ENCODE measurements at regions not wholly inside any gene's neighbourhood (a gene's known extent, or its start where the extent isn't known, plus 50 kb on each side); places are given as distances from the start of the nearest gene placed in this dataset.
"Not testable (repeated sequence)": the region's sequence is repeated elsewhere in the genome, so short reads cannot be mapped to it uniquely, and the experiment has no call there.

DNA sequence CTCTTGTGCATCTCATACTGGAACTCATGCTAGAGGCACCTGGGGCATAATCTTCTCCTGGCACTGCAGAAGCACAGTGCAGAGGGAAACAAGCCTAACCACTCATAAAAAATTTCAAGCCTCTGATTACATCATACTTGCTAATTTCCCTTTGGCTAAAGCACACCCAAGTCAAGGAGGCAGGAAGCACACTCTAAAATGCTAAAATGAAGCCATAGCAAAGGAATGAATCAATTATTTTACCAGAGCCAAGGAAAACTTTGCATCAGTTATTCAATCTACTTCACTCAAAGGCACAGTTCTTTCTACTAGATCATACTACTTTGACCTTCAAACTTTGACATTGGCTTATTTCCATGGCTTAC, 79.6 kb upstream of the SPOPL start:
- no peak for TF ChIP-seq CTCF (IDR thresholded peaks at IDR 0.05; ENCODE audit: low read depth, low read length)
- Histone ChIP-seq H3K9me3 (ENCODE audit: low read depth) (no peaks in the 10 kb centered on the region), H3K4me3 (no peak overlapping the region), H3K27ac (no peak overlapping the region), H3K4me1 (ENCODE audit: low read depth) (no peaks in the 10 kb centered on the region), H3K27me3 (no peaks in the 10 kb centered on the region), H3K36me3 (no peaks in the 10 kb centered on the region)
- DNase-seq (ENCODE audit: low read depth in 1 of 2, low spot score in 1 of 2): peak in 1 of 2 donors; percentile 66

DNA sequence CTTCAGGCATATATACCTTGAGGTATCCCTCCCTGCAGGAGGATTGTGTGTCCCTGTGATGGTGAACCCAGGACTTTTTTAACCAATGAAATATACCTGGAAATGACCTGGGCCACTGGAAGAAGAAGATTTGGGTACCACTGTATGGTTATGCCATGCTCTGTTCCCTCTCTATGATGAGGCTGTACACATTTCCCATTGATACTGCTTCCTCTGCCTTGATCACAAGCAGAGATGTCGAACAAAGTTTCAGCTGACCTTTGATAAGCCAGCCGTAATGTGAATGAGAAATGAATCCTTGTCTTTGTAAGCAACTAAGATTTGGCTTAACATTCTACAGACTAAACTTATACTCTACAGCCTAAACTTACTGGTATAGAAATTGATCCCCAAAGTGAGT, 78.4 kb upstream of the SPOPL start:
- Histone ChIP-seq H3K4me1 (ENCODE audit: low read depth) (no peaks in the 10 kb centered on the region), H3K27me3 (no peaks in the 10 kb centered on the region), H3K36me3 (no peaks in the 10 kb centered on the region), H3K27ac (no peak overlapping the region), H3K4me3 (no peak overlapping the region), H3K9me3 (ENCODE audit: low read depth) (no peaks in the 10 kb centered on the region)
- no peak for TF ChIP-seq CTCF (IDR thresholded peaks at IDR 0.05; ENCODE audit: low read depth, low read length)
- no peak for DNase-seq (ENCODE audit: low read depth in 1 of 2, low spot score in 1 of 2)

DNA sequence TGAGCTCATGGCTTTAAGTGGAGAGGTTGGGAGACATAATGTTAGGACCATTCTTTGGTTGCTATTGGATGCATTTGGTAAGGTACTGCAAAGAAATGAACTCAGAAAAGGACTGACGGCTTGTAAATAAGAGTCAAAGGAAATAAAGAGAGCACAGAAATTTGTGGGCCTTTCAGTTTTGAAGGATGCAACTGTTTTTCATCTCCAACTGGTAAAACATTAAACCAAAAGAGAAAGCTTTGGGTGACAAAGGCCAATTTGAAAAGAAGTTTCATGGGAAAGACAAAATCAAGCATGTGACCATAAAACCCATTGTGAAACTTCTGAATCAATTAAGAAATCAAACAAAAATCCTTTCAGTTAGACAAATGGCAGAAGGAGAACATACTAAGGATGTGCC, 77.8 kb upstream of the SPOPL start:
- Histone ChIP-seq H3K4me3 (no peak overlapping the region), H3K36me3 (no peaks in the 10 kb centered on the region), H3K4me1 (ENCODE audit: low read depth) (no peaks in the 10 kb centered on the region), H3K9me3 (ENCODE audit: low read depth) (no peaks in the 10 kb centered on the region), H3K27me3 (no peaks in the 10 kb centered on the region), H3K27ac (no peak overlapping the region)
- no peak for TF ChIP-seq CTCF (IDR thresholded peaks at IDR 0.05; ENCODE audit: low read depth, low read length)
- no peak for DNase-seq (ENCODE audit: low read depth in 1 of 2, low spot score in 1 of 2)

DNA sequence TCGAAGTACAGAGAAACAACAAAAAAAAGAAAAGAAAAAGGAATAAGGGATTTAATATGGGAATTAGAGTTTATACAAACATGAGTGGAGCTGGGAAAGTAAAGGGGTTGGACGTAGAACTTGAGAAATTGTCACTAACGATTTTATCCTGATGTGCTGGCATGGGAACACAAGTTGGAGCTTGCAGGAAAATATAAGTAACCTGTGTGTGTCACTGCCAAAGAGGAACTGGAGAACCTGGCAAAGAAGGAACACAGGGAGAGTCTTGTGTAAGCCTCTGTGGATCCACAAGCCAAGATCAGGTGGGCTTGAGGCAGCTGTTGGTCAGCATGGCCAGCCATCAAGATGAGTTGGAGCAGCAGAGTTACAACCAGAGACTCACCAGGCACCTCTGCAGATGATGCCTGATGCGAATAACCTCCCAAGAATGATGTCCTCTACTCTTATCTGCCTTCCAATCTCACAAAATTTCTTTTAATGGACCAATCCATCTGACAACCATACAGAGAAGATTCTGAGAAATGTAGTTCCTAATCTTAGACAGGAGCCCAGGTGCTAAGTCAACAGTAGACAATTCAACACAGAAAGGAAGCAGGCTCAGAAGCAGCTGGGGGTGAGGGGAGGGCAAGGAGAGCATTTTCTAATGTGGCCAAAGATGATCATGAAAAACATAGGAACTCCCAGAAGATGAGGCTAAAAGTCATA, 77.0 kb upstream of the SPOPL start:
- no peak for TF ChIP-seq CTCF (IDR thresholded peaks at IDR 0.05; ENCODE audit: low read depth, low read length)
- H3K36me3 ChIP-seq: no peaks in the 10 kb centered on the region
- no peaks in the 10 kb centered on the region for H3K9me3 ChIP-seq (ENCODE audit: low read depth)
- no peak overlapping the region for H3K4me3 ChIP-seq
- no peaks in the 10 kb centered on the region for H3K27me3 ChIP-seq
- H3K4me1 ChIP-seq (ENCODE audit: low read depth): no peaks in the 10 kb centered on the region
- no peak for DNase-seq (ENCODE audit: low read depth in 1 of 2, low spot score in 1 of 2)
- H3K27ac ChIP-seq: no peak overlapping the region

GRCh38 chr2:138426116-138426515, 75.5 kb upstream of the SPOPL start:
- H3K4me3 ChIP-seq; H3K36me3 ChIP-seq; H3K27ac ChIP-seq; DNase-seq (ENCODE audit: low read depth in 1 of 2, low spot score in 1 of 2); H3K4me1 ChIP-seq (ENCODE audit: low read depth); H3K9me3 ChIP-seq (ENCODE audit: low read depth); H3K27me3 ChIP-seq: not testable (repeated sequence)

GRCh38 chr2:138428710-138429440, 72.7 kb upstream of the SPOPL start:
- Histone ChIP-seq H3K4me3 (no peak overlapping the region), H3K9me3 (ENCODE audit: low read depth) (no peaks in the 10 kb centered on the region), H3K4me1 (ENCODE audit: low read depth) (peaks cover 10% of the 10 kb centered on the region), H3K27me3 (no peaks in the 10 kb centered on the region), H3K27ac (no peak overlapping the region), H3K36me3 (no peaks in the 10 kb centered on the region)
- no peak for TF ChIP-seq CTCF (IDR thresholded peaks at IDR 0.05; ENCODE audit: low read depth, low read length)
- no peak for DNase-seq (ENCODE audit: low read depth in 1 of 2, low spot score in 1 of 2)
